NCI-H187 (cell line): ENCODE measurements at regions not wholly inside any gene's neighbourhood (a gene's known extent, or its start where the extent isn't known, plus 50 kb on each side); places are given as distances from the start of the nearest gene placed in this dataset.
"Not testable (repeated sequence)": the region's sequence is repeated elsewhere in the genome, so short reads cannot be mapped to it uniquely, and the experiment has no call there.

Experiments used
- DNase-seq, 2 experiments: peaks; one replicate each; lab custom pipeline; 2025; lab: John Stamatoyannopoulos, UW

GRCh38 chr5:42989190-42989589 lies 50.9 kb downstream of the ANXA2R start:
- no peak for DNase-seq

- DNase-seq: no peak
Observed at GRCh38 chr5:42988568-42988967, 51.6 kb downstream of the ANXA2R start.

GRCh38 chr5:42985129-42986037 lies 54.7 kb downstream of the ANXA2R start:
- no peak for DNase-seq

GRCh38 chr5:42984307-42984706 lies 55.8 kb downstream of the ANXA2R start:
- DNase-seq: no peak

GRCh38 chr5:42982107-42982622 lies 58.0 kb downstream of the ANXA2R start:
- DNase-seq: peak; percentile 76 to 78

DNA sequence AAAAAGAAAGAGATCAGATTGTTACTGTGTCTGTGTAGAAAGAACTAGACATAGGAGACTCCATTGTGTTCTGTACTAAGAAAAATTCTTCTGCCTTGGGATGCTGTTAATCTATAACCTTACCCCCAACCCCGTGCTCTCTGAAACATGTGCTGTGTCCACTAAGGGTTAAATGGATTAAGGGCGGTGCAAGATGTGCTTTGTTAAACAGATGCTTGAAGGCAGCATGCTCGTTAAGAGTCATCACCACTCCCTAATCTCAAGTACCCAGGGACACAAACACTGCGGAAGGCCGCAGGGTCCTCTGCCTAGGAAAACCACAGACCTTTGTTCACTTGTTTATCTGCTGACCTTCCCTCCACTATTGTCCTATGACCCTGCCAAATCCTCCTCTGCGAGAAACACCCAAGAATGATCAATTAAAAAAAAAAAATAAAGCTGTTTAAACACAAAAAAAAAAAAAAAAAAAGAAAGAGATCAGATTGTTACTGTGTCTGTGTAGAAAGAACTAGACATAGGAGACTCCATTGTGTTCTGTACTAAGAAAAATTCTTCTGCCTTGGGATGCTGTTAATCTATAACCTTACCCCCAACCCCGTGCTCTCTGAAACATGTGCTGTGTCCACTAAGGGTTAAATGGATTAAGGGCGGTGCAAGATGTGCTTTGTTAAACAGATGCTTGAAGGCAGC lies 58.6 kb downstream of the ANXA2R start:
- DNase-seq: not testable (repeated sequence)

- DNase-seq: not testable (repeated sequence)
Observed at GRCh38 chr5:42981015-42981414, 59.1 kb downstream of the ANXA2R start.

DNA sequence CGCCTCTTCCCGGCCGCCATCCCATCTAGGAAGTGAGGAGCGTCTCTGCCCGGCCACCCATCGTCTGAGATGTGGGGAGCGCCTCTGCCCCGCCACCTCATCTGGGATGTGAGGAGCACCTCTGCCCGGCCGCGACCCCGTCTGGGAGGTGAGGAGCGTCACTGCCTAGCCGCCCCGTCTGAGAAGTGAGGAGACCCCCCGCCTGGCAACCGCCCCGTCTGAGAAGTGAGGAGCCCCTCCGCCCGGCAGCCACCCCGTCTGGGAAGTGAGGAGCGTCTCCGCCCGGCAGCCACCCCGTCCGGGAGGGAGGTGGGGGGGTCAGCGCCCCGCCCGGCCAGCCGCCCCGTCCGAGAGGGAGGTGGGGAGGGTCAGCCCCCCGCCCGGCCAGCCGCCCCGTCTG lies 59.7 kb downstream of the ANXA2R start:
- not testable (repeated sequence) for DNase-seq

DNA sequence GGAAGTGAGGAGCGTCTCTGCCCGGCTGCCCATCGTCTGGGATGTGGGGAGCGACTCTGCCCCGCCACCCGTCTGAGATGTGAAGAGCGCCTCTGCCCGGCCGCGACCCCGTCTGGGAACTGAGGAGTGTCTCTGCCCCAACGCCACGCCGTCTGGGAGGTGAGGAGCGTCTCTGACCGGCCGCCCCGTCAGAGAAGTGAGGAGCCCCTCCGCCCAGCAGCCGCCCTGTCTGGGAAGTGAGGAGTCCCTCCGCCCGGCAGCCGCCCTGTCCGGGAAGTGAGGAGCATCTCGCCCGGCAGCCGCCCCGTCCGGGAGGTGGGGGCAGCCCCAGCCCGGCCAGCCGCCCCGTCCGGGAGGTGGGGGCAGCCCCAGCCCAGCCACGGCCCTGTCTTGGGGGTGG lies 60.9 kb downstream of the ANXA2R start:
- DNase-seq: not testable (repeated sequence)

DNA sequence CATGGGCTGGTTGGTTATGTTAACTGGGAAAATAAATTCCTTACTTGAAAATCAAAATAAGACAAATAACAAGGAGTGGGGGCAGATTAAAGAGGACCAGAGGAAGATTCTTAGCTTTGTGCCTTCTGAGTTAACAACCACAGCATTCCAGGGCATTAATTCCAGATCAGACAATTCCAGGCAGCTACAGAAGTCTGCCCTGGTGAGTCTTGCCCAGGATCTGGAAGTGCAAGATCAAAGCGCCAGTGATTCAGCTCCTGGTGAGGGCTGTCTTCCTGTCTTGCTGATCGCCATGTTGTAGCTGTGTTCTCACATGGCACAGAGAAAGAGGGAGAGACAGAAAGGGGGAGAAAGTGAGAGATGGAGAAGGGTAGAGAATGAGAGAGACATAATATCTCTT lies 65.6 kb downstream of the ANXA2R start:
- DNase-seq: no peak

DNA sequence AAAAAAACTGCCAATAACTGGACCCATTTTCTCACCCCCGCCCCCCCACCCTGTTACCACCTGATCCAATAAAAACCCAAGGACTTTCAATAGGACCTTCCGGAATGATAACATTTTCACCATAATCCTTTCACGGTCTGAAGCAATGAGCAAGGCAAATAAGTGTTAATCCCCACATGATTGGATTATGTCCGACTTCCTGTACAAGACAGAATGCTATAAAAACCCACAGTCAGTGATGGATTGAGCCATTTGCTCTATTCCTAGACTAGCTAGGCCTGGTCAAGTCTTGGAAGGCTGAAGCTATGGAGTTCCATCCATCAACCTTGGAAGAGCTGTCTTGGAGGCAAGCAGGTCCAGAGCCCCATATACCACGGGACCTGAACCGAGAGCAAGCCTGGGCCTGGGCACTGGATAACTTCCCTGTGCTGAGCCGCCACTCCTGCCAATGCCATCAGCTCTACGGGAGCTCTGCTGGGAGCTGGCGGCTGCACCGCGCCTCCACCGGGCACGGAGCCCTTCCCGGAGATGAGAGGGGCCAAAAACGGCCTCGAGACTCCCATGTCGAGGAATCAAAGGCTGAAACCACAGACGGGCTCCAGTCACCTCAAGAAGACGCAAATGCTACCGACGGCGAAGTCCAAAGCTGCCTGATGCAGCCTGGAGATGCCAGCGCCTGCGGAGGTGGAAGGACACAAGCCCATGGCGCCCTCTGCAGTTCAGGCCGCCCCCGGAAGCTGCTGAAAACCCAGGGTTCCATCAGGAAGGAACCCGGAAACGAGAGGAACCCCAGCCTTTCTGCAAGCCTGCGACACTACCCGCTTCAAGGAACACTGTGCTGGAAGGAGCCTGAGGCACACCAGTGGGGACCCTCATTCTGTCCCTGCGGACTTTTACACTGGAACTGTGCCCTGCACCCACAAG lies 69.2 kb downstream of the ANXA2R start:
- DNase-seq: no peak

GRCh38 chr5:42965934-42966333 lies 74.2 kb downstream of the ANXA2R start:
- no peak for DNase-seq

DNA sequence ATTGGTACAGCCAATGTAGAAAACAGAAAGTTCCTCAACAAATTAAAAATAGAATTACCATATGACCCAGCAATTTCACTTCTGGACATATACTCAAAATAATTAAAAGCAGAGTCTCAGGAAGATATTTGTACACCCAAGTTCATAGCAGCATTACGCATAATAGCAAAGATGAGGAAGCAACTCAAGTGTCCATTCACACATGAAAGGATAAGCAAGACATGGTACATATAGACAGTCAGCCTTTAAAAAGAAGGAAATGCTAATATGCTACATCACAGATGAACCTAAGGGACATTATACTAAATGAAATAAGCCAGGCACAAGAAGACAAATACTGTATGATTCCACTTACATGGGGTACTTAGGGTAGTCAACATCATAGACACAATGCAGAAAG lies 76.7 kb downstream of the ANXA2R start:
- no peak for DNase-seq

DNA sequence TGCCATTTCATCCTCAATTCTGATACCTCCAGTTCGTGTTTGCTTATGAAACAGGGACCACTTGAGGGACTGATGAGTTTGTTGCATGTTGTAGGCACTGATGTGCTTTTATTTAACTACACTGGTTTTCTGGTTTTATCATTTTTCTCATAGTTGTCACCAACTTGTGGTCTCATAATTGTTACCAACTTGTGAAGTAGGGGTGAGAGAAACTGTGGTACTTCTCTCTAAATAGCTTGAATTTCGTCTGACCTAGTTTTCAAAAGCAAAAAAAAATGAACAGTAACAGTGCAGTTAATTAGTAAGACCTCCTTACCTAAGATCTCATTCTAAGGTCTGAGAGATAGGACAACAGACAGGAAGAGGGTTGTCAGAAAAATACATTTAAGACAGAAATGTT lies 78.0 kb downstream of the ANXA2R start:
- DNase-seq: no peak

GRCh38 chr5:42960506-42960905 lies 79.6 kb downstream of the ANXA2R start:
- DNase-seq: no peak

DNA sequence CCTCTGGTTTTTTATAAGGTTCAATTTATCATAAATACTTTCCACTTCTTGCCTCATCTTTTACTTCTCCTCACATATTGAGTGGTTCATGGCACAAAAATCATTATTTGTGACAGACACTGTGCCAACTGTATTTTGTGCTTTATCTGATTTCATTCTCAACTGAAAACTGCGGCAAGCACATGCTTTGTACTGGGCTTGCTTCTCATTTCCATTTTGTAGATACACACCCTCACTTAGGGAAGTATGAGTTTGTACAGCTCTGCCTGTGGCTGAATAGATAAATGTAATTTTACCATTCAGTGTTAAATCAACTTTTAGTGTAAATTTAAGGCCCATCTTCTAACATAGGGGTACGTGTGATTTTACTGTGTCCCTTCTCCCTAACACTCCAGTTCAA lies 83.6 kb downstream of the ANXA2R start:
- DNase-seq: no peak

GRCh38 chr5:42953041-42953440 lies 87.1 kb downstream of the ANXA2R start:
- DNase-seq: no peak

GRCh38 chr5:42952578-42952974 lies 87.5 kb downstream of the ANXA2R start:
- DNase-seq: peak in 1 of 2 experiments; percentile 31

- DNase-seq: peak; percentile 76 to 95
Observed at GRCh38 chr5:42951293-42951840, 88.8 kb downstream of the ANXA2R start.

- DNase-seq: peak; percentile 71 to 83
Observed at GRCh38 chr5:42950456-42951292, 89.4 kb downstream of the ANXA2R start.

GRCh38 chr5:42950116-42950455 lies 90.0 kb downstream of the ANXA2R start:
- no peak for DNase-seq
